GM23338 (cell line): ENCODE measurements at regions not wholly inside any gene's neighbourhood (a gene's known extent, or its start where the extent isn't known, plus 50 kb on each side); places are given as distances from the start of the nearest gene placed in this dataset.

Source experiments
- ATAC-seq: fragments of 200-7000 bp; cut with Tn5 transposase; 3 replicates; pipeline ENCODE4 v1.9.1; 2020
- DNase-seq: peaks from one replicate; pipeline ENCODE4 v3.0.0-alpha.2; 2015; ENCODE audit warnings: low spot score
- H2AFZ ChIP-seq: fragments of 200-600 bp; sonication (generic); 2 replicates; pipeline ENCODE4 v1.8.0; 2016; ENCODE audit warnings: antibody characterized with exemption, mild to moderate bottlenecking, moderate library complexity
- H3F3A ChIP-seq: fragments of 200-600 bp; sonication (generic); replicated peaks from 2 replicates; pipeline ENCODE4 v1.8.0; 2017; ENCODE audit warnings: antibody characterized with exemption, mixed run types, low read depth
- H3K27ac ChIP-seq: fragments of 200-600 bp; sonication (generic); 2 replicates; pipeline ENCODE4 v1.6.1; 2016; ENCODE audit warnings: low read depth
- H3K27me3 ChIP-seq: fragments of 200-600 bp; sonication (generic); 2 replicates; pipeline ENCODE4 v1.8.0; 2016; ENCODE audit warnings: mild to moderate bottlenecking, mixed run types, moderate library complexity; ENCODE audit not compliant: insufficient read depth
- H3K36me3 ChIP-seq: fragments of 200-600 bp; sonication (generic); 2 replicates; pipeline ENCODE4 v1.8.0; 2016; ENCODE audit warnings: mild to moderate bottlenecking; ENCODE audit not compliant: insufficient read depth
- H3K4me1 ChIP-seq: fragments of 200-600 bp; sonication (generic); 2 replicates; pipeline ENCODE4 v1.8.0; 2016; ENCODE audit warnings: mild to moderate bottlenecking, moderate library complexity; ENCODE audit not compliant: insufficient read depth
- H3K4me2 ChIP-seq: fragments of 200-600 bp; sonication (generic); 2 replicates; pipeline ENCODE4 v1.7.1; 2017; ENCODE audit warnings: mixed run types
- H3K4me3 ChIP-seq: fragments of 200-600 bp; sonication (generic); 2 replicates; pipeline ENCODE4 v1.6.1; 2016; ENCODE audit warnings: mixed run types
- H3K79me2 ChIP-seq: fragments of 200-600 bp; sonication (generic); replicated peaks from 2 replicates; pipeline ENCODE4 v1.8.0; 2017; ENCODE audit warnings: mild to moderate bottlenecking; ENCODE audit not compliant: insufficient read depth
- H3K9me2 ChIP-seq: fragments of 200-600 bp; sonication (generic); 2 replicates; pipeline ENCODE4 v1.8.0; 2017; ENCODE audit not compliant: insufficient read depth
- H4K20me1 ChIP-seq: fragments of 200-600 bp; sonication (generic); replicated peaks from 2 replicates; pipeline ENCODE4 v1.8.0; 2017; ENCODE audit warnings: mild to moderate bottlenecking; ENCODE audit not compliant: insufficient read depth
- H3K27ac Mint-ChIP-seq: 2 replicates; pipeline ENCODE4 v1.8.0; 2020; ENCODE audit warnings: inconsistent platforms, mild to moderate bottlenecking, moderate library complexity, mixed read lengths
- H3K27me3 Mint-ChIP-seq: 3 replicates; pipeline ENCODE4 v1.8.0; 2022; ENCODE audit warnings: low read depth, mild to moderate bottlenecking, moderate library complexity, mixed read lengths, inconsistent platforms; ENCODE audit not compliant: insufficient read depth, poor library complexity
- H3K36me3 Mint-ChIP-seq: 3 replicates; pipeline ENCODE4 v1.8.0; 2021; ENCODE audit warnings: low read depth, mild to moderate bottlenecking, inconsistent platforms, moderate library complexity, mixed read lengths
- H3K4me1 Mint-ChIP-seq: 3 replicates; pipeline ENCODE4 v1.8.0; 2020; ENCODE audit warnings: mild to moderate bottlenecking, inconsistent platforms, mixed read lengths
- H3K4me3 Mint-ChIP-seq: 3 replicates; pipeline ENCODE4 v1.8.0; 2021; ENCODE audit warnings: moderate library complexity, mild to moderate bottlenecking, inconsistent platforms, mixed read lengths
- H3K9me3 Mint-ChIP-seq: 3 replicates; pipeline ENCODE4 v1.8.0; 2020; ENCODE audit warnings: moderate library complexity, mild to moderate bottlenecking, inconsistent platforms, mixed read lengths
- CREB1 ChIP-seq: fragments of 250-450 bp; sonication (Bioruptor Pico); IDR thresholded peaks from 2 replicates; pipeline ENCODE4 v1.5.0; 2020; ENCODE audit warnings: low read depth, mild to moderate bottlenecking, moderate library complexity
- CTCF ChIP-seq, 2 experiments: fragments of 200-600 bp in 1 of 2; sonication (generic) in 1 of 2; conservative IDR thresholded peaks; 2 replicates each; pipeline versions ENCODE4 v1.5.1 to v1.6.1; 2016 to 2017; ENCODE audit warnings: antibody characterized with exemption in 2 of 2, low read depth in 2 of 2, mild to moderate bottlenecking in 2 of 2, moderate library complexity in 1 of 2
- EZH2 ChIP-seq: fragments of 200-600 bp; sonication (generic); IDR thresholded peaks from one replicate; pipeline ENCODE4 v1.8.0; 2017; ENCODE audit warnings: antibody characterized with exemption, mild to moderate bottlenecking, low read depth; ENCODE audit not compliant: unreplicated experiment
- EZH2phosphoT487 ChIP-seq: fragments of 200-600 bp; sonication (generic); IDR thresholded peaks from one replicate; pipeline ENCODE4 v1.8.1; 2018; ENCODE audit warnings: antibody characterized with exemption; ENCODE audit not compliant: unreplicated experiment
- JUNB ChIP-seq: IDR thresholded peaks from one replicate; pipeline ENCODE4 v1.6.1; 2016; ENCODE audit warnings: antibody characterized with exemption; ENCODE audit not compliant: unreplicated experiment
- NANOG ChIP-seq: IDR thresholded peaks from 2 replicates; pipeline ENCODE4 v1.6.1; 2016; ENCODE audit warnings: antibody characterized with exemption, borderline replicate concordance
- POLR2AphosphoS5 ChIP-seq: IDR thresholded peaks from 2 replicates; pipeline ENCODE4 v1.6.1; 2016; ENCODE audit warnings: antibody characterized with exemption, low read depth
- REST ChIP-seq: IDR thresholded peaks from one replicate; pipeline ENCODE4 v1.6.1; 2018; ENCODE audit warnings: antibody characterized with exemption; ENCODE audit not compliant: unreplicated experiment
- STAT1 ChIP-seq: IDR thresholded peaks from one replicate; pipeline ENCODE4 v1.6.1; 2016; ENCODE audit warnings: antibody characterized with exemption; ENCODE audit not compliant: unreplicated experiment
- ZNF114 ChIP-seq: fragments of 250-450 bp; sonication (Bioruptor Pico); IDR thresholded peaks from 2 replicates; pipeline ENCODE4 v1.5.0; 2020; ENCODE audit warnings: mild to moderate bottlenecking, moderate library complexity
- ZNF331 ChIP-seq: fragments of 250-450 bp; sonication (Bioruptor Pico); IDR thresholded peaks from 2 replicates; pipeline ENCODE4 v1.5.0; 2020; ENCODE audit warnings: low read depth, mild to moderate bottlenecking, moderate library complexity
- TF ChIP-seq, protein P1 (sequence below): IDR thresholded peaks from 2 replicates; pipeline ENCODE4 v1.6.1; 2016; ENCODE audit warnings: antibody characterized with exemption
- TF ChIP-seq, protein P2 (sequence below): fragments of 250-450 bp; sonication (Bioruptor Pico); IDR thresholded peaks from 2 replicates; pipeline ENCODE4 v1.5.0; 2020; ENCODE audit warnings: mild to moderate bottlenecking, moderate library complexity

- H3F3A ChIP-seq: no peaks in the 10 kb centered on the region
- no peaks in the 10 kb centered on the region for H3K79me2 ChIP-seq
- no peak overlapping the region for H3K4me2 ChIP-seq
- H4K20me1 ChIP-seq: no peaks in the 10 kb centered on the region
- no peak for TF ChIP-seq EZH2phosphoT487
- TF ChIP-seq NANOG: no peak
- TF ChIP-seq, protein P1, sequence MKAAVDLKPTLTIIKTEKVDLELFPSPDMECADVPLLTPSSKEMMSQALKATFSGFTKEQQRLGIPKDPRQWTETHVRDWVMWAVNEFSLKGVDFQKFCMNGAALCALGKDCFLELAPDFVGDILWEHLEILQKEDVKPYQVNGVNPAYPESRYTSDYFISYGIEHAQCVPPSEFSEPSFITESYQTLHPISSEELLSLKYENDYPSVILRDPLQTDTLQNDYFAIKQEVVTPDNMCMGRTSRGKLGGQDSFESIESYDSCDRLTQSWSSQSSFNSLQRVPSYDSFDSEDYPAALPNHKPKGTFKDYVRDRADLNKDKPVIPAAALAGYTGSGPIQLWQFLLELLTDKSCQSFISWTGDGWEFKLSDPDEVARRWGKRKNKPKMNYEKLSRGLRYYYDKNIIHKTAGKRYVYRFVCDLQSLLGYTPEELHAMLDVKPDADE: no peak
- TF ChIP-seq POLR2AphosphoS5: no peak
- TF ChIP-seq REST: no peak
- TF ChIP-seq ZNF114 (CRISPR knock-in tag): no peak
- TF ChIP-seq CTCF (conservative IDR thresholded peaks at IDR 0.05; ENCODE audit: low read depth in 2 of 2): no peak
- no peak for TF ChIP-seq CREB1 (CRISPR knock-in tag)
- TF ChIP-seq, protein P2, sequence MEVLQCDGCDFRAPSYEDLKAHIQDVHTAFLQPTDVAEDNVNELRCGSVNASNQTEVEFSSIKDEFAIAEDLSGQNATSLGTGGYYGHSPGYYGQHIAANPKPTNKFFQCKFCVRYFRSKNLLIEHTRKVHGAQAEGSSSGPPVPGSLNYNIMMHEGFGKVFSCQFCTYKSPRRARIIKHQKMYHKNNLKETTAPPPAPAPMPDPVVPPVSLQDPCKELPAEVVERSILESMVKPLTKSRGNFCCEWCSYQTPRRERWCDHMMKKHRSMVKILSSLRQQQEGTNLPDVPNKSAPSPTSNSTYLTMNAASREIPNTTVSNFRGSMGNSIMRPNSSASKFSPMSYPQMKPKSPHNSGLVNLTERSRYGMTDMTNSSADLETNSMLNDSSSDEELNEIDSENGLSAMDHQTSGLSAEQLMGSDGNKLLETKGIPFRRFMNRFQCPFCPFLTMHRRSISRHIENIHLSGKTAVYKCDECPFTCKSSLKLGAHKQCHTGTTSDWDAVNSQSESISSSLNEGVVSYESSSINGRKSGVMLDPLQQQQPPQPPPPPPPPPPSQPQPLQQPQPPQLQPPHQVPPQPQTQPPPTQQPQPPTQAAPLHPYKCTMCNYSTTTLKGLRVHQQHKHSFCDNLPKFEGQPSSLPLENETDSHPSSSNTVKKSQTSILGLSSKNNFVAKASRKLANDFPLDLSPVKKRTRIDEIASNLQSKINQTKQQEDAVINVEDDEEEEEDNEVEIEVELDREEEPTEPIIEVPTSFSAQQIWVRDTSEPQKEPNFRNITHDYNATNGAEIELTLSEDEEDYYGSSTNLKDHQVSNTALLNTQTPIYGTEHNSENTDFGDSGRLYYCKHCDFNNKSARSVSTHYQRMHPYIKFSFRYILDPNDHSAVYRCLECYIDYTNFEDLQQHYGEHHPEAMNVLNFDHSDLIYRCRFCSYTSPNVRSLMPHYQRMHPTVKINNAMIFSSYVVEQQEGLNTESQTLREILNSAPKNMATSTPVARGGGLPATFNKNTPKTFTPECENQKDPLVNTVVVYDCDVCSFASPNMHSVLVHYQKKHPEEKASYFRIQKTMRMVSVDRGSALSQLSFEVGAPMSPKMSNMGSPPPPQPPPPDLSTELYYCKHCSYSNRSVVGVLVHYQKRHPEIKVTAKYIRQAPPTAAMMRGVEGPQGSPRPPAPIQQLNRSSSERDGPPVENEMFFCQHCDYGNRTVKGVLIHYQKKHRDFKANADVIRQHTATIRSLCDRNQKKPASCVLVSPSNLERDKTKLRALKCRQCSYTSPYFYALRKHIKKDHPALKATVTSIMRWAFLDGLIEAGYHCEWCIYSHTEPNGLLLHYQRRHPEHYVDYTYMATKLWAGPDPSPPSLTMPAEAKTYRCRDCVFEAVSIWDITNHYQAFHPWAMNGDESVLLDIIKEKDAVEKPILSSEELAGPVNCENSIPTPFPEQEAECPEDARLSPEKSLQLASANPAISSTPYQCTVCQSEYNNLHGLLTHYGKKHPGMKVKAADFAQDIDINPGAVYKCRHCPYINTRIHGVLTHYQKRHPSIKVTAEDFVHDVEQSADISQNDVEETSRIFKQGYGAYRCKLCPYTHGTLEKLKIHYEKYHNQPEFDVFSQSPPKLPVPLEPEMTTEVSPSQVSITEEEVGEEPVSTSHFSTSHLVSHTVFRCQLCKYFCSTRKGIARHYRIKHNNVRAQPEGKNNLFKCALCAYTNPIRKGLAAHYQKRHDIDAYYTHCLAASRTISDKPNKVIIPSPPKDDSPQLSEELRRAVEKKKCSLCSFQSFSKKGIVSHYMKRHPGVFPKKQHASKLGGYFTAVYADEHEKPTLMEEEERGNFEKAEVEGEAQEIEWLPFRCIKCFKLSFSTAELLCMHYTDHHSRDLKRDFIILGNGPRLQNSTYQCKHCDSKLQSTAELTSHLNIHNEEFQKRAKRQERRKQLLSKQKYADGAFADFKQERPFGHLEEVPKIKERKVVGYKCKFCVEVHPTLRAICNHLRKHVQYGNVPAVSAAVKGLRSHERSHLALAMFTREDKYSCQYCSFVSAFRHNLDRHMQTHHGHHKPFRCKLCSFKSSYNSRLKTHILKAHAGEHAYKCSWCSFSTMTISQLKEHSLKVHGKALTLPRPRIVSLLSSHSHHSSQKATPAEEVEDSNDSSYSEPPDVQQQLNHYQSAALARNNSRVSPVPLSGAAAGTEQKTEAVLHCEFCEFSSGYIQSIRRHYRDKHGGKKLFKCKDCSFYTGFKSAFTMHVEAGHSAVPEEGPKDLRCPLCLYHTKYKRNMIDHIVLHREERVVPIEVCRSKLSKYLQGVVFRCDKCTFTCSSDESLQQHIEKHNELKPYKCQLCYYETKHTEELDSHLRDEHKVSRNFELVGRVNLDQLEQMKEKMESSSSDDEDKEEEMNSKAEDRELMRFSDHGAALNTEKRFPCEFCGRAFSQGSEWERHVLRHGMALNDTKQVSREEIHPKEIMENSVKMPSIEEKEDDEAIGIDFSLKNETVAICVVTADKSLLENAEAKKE (CRISPR knock-in tag): no peak
- no peak for TF ChIP-seq STAT1
- no peak for TF ChIP-seq ZNF331 (CRISPR knock-in tag)
- TF ChIP-seq EZH2: no peak
- no peak for TF ChIP-seq JUNB
- ATAC-seq (no peak), DNase-seq (no peak)
- H3K27ac ChIP-seq: no peak overlapping the region
- peaks cover 1% of the 10 kb centered on the region; the same call in 2 of the 3 replicates for H3K4me1 Mint-ChIP-seq
- H3K9me3 Mint-ChIP-seq: no peaks in the 10 kb centered on the region
- H3K4me1 ChIP-seq: peaks cover 3% of the 10 kb centered on the region
- no peak overlapping the region for H3K4me3 ChIP-seq
- H3K36me3 ChIP-seq: no peaks in the 10 kb centered on the region
- H3K27ac Mint-ChIP-seq: no peak overlapping the region
- H3K27me3 Mint-ChIP-seq: no peaks in the 10 kb centered on the region
- no peak overlapping the region for H3K4me3 Mint-ChIP-seq
- no peaks in the 10 kb centered on the region for H3K9me2 ChIP-seq
- H2AFZ ChIP-seq: no peak overlapping the region
- no peaks in the 10 kb centered on the region for H3K36me3 Mint-ChIP-seq
- H3K27me3 ChIP-seq: no peaks in the 10 kb centered on the region
Observed at GRCh38 chrX:85543866-85544265, 164.4 kb upstream of the POF1B start.
